GM18870 (cell line): ENCODE measurements at regions not wholly inside any gene's neighbourhood (a gene's known extent, or its start where the extent isn't known, plus 50 kb on each side); places are given as distances from the start of the nearest gene placed in this dataset.
"Not testable (repeated sequence)": the region's sequence is repeated elsewhere in the genome, so short reads cannot be mapped to it uniquely, and the experiment has no call there.

Source experiments
- ATAC-seq: cut with Tn5 transposase; IDR thresholded peaks from one replicate; pipeline ENCODE4 v1.9.1; 2021; ENCODE audit warnings: moderate library complexity; ENCODE audit not compliant: unreplicated experiment

DNA sequence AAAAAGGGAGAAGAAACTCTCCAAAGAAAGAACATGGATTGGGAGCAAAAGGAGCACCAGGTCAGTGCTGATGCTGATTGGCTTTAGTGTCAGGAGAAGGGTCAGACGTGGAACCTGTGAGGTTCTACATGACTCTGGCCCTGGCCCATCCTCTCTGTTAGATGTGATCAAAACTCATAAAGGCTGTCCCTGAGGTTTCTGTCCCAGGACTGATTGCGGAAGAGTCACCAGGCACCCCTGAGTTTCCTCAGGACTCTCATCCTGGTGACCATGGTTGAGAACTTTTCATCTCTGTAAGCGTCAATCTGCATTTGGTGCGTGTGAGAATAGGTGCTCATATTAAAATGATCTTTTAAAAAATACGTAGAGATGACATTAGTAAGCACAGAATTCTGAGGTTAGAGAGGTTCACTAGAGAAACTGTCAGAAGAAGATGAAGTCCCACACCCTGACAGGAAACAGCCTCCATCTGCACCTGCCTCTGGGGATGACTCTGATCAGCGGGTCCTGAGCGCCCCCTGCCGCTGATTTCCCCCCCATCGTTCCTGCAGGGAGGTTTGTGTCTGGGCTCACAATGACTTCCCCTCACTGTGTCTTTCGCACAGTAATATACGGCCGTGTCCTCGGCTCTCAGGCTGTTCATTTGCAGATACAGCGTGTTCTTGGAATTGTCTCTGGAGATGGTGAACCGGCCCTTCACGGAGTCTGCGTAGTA lies 741.8 kb downstream of the TMEM121 start:
- no peak for ATAC-seq

- no peak for ATAC-seq
Measured at GRCh38 chr14:106269029-106269428, 742.6 kb downstream of the TMEM121 start.

DNA sequence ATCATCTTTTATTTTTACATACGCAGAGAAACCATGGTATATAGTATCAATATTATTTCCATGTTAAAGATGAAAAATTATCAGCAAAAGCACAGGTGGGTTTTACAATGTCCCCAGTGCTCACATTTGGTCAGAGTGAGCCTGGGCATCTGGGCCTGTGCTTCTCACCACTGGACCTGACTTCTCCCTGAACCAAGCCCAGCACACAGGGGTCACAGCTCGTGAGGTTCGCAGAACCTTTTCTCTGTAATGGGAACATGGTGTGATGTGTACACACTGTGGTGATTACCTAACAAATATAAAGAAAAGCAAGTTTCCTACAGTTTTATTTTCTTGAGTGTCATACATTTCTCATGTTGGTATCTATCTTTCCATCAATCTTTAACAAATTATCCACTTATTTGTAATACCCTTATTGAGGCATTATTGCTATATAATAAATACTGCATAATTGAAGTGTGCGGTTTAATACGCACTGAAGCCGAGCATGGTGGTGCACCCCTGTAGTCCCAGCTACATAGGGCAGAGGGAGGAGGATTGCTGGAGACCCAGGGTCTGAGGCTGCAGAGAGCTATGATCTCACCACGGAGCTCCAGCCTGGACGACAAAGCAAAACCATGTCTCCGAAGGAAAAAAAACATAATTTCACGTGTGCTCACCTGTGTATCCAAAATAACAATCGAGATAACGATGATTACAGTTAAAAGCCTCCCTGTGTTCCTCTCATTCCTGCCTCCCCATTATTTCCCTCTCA lies 743.2 kb downstream of the TMEM121 start:
- ATAC-seq: no peak

DNA sequence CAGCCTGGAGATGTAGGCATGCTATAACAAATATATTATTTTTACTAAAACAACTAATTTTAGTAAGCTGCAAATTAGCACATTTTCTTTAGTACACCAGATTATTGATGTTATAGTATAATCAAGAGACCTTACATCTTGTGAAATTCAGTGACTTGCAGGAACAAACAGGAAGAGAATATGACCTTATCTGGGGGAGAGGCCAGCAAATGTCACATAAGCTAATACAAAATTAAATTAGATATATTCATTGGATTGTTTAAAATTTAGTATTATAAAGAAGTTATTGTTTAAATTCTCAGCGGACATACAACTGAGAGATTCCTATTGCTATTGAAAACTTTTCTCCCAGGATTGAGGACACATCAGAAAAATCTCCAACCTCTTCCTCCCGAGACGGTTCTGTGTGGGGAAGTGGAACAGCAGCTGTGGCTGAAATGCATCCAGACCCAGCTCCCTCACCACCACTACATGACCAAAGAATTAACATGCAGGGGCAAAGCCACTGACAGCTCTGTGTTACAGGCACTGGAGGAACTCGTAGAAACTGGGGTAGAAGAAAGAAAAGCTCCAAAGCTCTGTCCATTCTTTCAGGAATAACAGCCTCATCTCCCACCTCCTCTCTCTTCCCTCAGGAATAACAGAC lies 744.2 kb downstream of the TMEM121 start:
- not testable (repeated sequence) for ATAC-seq

- no peak for ATAC-seq
Measured at GRCh38 chr14:106276326-106277267, 750.2 kb downstream of the TMEM121 start.

GRCh38 chr14:106277503-106277902 lies 751.1 kb downstream of the TMEM121 start:
- ATAC-seq: no peak

GRCh38 chr14:106280876-106281275 lies 754.5 kb downstream of the TMEM121 start:
- ATAC-seq: no peak

GRCh38 chr14:106286697-106287290 lies 760.4 kb downstream of the TMEM121 start:
- ATAC-seq: no peak

GRCh38 chr14:106287506-106287905 lies 761.1 kb downstream of the TMEM121 start:
- ATAC-seq: no peak

DNA sequence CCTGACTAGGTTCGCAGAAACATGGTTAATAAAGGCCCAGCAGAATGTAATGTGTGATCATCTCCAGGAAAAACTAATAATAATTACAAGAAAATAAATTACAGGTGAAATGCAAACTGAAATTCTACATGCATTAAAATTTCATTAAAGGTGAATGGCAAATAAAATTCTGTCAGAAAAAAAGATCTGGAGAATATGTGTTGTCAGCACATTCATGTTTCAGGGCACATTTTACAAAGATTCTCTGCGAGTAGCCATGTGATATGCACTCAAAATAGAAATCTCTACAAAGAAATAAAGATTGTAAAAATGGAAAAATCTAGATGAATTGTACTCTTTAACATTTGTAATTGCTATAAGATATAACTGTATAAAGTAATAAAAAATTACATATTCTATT lies 765.2 kb downstream of the TMEM121 start:
- no peak for ATAC-seq

GRCh38 chr14:106294324-106294723 lies 767.9 kb downstream of the TMEM121 start:
- ATAC-seq: no peak

- not testable (repeated sequence) for ATAC-seq
Measured at GRCh38 chr14:106300951-106301510, 774.6 kb downstream of the TMEM121 start.

- not testable (repeated sequence) for ATAC-seq
Measured at GRCh38 chr14:106301609-106302008, 775.2 kb downstream of the TMEM121 start.

- ATAC-seq: no peak
Measured at GRCh38 chr14:106302661-106303060, 776.3 kb downstream of the TMEM121 start.

DNA sequence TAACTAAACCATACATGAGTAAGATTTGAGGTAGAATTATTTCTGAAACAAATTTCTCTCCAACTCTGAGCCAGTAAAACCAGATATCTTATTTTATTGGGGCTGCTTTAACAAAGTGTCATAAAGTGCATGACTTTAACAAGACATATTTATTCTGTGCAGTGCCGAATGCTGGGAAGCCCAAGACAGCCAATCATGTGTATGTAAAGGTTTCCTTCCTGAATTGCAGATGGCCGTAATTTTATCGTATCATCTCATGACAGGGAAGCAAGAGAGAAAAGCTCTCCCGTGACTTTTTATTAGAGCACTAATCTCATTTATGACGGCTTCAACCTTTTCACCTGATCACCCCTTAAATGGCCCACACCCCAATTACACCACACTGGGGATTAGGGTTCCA lies 777.9 kb downstream of the TMEM121 start:
- no peak for ATAC-seq

GRCh38 chr14:106308839-106309389 lies 782.5 kb downstream of the TMEM121 start:
- ATAC-seq: peak; percentile 74

- ATAC-seq: peak; percentile 12
Measured at GRCh38 chr14:106309423-106309822, 783.0 kb downstream of the TMEM121 start.

- no peak for ATAC-seq
Measured at GRCh38 chr14:106315436-106315835, 789.1 kb downstream of the TMEM121 start.

DNA sequence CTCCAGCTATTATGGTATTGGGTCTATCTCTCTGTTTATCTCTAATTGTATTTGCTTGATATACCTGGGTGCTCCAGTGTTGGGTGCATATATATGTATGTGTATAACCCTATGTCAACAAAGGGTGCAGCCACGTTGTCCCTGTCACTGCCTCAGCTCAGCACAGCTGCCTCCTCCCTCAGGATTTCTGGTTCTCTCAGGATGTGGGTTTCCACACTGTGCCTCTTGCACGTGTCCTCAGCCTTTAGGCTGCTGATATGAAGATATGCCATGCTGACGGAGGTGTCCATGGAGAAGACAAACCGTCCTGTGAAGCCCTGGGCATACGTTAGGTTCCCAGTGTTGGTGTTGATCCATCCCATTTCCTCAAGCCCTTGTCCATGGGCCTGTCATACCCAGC lies 791.2 kb downstream of the TMEM121 start:
- ATAC-seq: no peak

- ATAC-seq: no peak
Measured at GRCh38 chr14:106318700-106319099, 792.3 kb downstream of the TMEM121 start.
